Activated CD4-positive, alpha-beta T cell treated with anti-CD3 and anti-CD28 coated beads, Interleukin-2, amount 50 U/mL, for 16 hours (primary cell): ENCODE measurements at regions not wholly inside any gene's neighbourhood (a gene's known extent, or its start where the extent isn't known, plus 50 kb on each side); places are given as distances from the start of the nearest gene placed in this dataset.

Experiments used
- DNase-seq: peaks from one replicate; pipeline ENCODE4 v3.0.0-alpha.2; 2020

GRCh38 chr10:111458256-111458655, 381.4 kb downstream of the ADRA2A start:
- DNase-seq = no peak

DNA sequence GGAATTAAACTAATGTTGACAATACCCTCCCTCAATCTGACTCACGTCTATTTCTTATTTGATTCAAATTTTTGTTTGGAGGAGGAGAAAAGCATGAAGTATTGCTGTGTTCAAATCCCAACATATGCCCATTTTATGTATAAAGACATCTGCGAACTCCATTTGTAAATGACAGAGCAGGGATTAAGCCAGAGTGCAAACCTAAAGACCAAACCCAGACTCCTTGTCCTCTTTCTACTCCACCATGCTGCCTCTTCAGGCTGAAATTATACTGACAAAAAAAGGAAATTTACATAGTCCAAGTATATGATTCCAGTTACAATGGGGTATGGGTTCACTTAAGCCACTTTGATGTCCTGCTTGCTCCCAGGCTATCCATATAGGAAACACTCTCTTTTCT, 383.1 kb downstream of the ADRA2A start:
- DNase-seq = no peak

DNA sequence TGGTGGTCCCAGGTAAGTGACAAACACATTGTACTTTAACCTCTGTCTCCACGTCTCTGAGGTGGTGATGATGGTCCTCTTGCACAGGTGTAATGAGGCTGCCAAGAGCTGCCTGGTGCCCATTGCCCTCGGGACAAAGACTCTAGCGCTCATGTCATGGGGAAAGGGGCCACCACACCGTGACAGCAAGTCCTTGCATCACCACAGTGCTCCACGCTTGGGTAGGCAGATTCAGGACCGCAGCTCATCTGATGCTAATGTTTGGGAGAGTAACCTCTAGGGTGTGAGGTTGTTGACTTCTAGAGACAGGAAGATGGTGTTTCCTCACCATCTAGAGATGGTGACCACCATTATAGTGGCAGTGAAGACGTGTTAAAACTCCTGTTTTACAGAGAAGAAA, 395.6 kb downstream of the ADRA2A start:
- no peak for DNase-seq

- no peak for DNase-seq
Measured at GRCh38 chr10:111473361-111473760, 396.5 kb downstream of the ADRA2A start.

- DNase-seq = no peak
Measured at GRCh38 chr10:111474786-111475185, 398.0 kb downstream of the ADRA2A start.

DNA sequence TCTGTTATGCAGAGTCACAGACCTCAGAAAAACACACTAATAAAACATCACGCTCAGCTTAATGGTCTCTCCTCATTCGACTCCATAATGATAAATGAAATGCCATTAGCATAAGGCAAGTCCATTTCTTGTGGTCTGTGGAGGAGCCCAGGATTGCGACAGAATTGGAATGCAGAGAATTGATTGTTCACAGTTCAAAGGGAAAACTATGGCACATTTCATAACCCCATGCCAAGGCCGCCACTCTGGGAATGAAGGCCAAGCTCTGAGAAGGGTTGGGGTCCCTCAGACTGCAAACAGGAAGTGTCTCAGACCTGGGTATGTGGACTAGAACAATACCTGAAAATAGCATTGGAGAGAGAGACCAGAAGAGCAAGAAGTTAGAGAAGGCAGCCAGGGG, 398.9 kb downstream of the ADRA2A start:
- no peak for DNase-seq

- DNase-seq = no peak
Measured at GRCh38 chr10:111478651-111479050, 401.8 kb downstream of the ADRA2A start.

DNA sequence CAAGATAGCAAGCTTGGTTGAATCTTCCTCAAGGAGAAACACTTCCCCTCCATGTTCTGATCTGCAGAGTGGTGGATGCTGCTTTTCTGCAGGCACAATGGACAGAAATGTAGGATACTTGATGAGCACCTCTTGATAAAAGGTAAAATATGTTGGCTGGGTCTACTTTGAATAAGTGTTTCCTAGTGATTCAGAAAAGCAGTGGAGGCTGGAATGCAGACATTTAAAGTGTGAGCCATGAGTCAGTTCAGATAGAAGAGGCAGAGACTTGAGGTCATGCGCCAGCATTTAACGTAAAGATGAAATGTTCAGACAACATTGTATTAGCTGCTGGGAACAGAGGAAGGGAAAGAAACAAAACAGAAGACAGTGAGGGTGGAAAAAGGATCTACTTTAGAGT, 403.1 kb downstream of the ADRA2A start:
- no peak for DNase-seq

- no peak for DNase-seq
Measured at GRCh38 chr10:111481261-111481826, 404.5 kb downstream of the ADRA2A start.

- DNase-seq = no peak
Measured at GRCh38 chr10:111481866-111482265, 405.0 kb downstream of the ADRA2A start.

- DNase-seq = no peak
Measured at GRCh38 chr10:111482621-111483216, 405.9 kb downstream of the ADRA2A start.

DNA sequence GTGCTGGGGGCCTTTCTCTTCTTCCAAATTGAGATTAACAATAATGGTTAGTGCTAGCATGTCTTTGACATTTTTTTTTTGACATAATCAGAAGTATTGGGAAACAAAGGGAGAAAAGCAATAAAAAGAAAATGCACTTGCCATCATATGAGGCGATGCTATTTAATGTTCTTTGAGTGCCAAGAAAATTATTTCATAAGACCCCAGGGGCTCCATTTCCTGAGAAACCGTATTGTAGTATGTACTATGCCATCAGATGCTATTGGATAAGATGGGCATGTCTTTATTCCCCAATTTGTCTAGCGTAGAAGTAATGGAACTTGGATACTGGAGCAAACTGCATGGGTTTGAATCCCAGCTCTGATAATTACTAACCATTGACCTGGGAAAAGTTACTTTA, 408.9 kb downstream of the ADRA2A start:
- DNase-seq = no peak

DNA sequence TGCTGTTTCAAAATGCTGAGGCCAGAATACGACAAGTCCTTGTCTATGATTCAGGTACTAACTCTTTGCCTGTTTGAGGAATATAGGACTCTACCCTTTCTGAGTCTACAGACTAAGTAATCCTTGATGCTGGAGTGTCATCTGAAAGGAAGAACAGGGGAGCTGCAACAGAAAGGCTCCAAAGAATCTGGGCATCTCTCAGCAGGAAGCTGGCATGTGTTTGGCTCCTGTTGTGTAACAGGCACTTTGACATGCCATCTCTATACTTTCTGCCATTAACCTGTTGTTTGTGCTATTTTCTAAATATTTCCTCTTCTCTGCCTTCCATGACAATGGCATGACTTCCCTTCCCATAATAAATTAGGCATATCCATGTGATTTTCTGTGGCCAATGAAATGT, 409.5 kb downstream of the ADRA2A start:
- no peak for DNase-seq

DNA sequence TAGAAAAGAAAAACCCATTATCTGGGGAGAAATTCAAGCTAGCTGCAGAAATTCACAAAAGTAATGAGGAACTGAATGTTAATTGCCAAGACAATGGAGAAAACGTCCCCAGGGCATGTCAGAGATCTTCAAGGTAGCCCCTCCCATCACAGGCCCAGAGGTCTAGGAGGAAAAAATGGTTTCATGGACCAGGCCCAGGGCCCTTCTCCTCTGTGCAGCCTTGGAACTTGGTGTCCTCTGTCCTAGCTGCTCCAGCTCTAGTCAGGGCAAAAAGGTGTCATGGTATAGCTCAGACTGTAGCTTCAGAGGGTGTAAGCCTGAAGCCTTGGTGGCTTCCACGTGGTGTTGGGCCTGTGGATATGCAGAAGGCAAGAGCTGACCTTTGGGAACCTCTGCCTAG, 411.8 kb downstream of the ADRA2A start:
- DNase-seq = no peak

GRCh38 chr10:111491154-111491553, 414.3 kb downstream of the ADRA2A start:
- DNase-seq = no peak

GRCh38 chr10:111493024-111493625, 416.3 kb downstream of the ADRA2A start:
- no peak for DNase-seq

DNA sequence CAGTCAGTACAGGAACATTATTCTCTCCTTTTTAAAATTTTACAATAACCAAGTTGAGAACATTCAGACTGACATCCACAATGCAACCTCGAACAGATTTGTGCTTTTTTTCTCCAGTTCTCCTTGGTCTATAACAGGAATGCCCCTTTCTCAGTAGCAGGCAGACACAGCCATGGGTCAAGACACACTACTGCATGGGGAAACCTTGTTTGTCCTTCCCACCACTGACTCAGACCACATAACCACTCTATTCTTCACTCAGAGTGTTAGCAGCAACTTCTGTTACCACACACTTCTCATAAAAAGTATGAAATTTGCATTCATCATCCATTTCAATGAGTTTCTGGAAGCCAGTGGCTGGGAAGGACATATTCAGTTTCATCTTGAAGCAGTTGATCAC, 421.7 kb downstream of the ADRA2A start:
- no peak for DNase-seq

- no peak for DNase-seq
Measured at GRCh38 chr10:111504376-111504775, 427.5 kb downstream of the ADRA2A start.

GRCh38 chr10:111506266-111507034, 429.6 kb downstream of the ADRA2A start:
- no peak for DNase-seq

GRCh38 chr10:111511751-111512150, 434.9 kb downstream of the ADRA2A start:
- DNase-seq = no peak

DNA sequence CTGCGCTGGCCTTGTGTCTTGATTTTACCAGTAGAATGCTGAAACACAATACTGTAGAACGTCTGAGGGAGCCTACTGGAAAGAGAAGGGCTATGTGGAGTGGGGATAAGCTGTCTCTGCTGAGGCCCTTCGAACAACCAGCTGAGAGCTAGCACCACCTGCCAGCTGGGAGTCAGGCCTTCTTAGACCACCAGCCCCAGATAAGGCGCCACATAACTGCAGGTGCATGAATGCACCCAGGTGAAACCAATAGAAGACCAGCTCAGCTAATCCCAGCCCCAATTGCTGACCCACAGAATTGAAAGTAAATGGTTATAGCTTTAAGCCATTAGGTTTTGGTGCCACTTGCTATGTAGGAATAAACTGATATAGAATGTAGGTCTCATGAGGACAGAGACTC, 438.4 kb downstream of the ADRA2A start:
- no peak for DNase-seq

DNA sequence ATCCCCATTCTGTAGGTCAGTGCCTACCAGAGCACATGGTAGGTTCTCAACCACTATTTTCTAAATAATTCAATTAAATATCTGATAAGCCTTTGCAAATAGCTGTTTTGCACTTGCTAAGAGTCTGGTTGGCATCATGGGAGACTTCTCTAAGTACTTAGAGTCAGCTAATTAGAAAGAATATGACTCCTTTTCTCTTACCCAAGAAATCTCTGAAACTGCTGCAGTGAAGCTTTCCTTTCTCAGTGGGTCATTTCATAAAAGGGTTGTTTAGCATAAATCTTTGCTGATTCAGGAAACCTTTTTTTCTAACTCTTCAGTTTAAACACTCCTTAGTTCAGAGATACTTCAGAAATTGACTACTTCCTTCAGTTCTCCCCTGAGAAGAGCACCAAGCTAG, 438.9 kb downstream of the ADRA2A start:
- DNase-seq = no peak

DNA sequence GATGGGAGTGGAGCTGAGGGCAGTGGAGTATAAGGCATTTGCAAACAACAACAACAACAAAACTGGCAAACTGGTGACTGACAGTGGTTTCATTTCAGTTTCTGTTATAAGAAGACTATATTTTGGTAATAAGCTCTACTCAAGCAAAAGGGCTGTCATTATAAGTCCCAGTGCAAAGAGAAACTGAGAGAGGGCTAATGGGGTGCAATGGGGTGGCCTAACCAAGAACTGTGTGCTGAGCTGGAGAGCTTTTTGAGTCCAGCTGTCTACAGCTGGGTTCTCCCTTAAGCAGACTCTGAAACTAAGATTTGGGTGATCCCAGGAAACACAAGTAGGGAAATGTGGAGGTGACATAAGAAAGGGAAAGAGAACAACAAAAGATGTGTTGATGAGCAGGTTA, 439.3 kb downstream of the ADRA2A start:
- DNase-seq = no peak

GRCh38 chr10:111522141-111522540, 445.3 kb downstream of the ADRA2A start:
- no peak for DNase-seq
